ENCODE measurements at regions not wholly inside any gene's neighbourhood (a gene's known extent, or its start where the extent isn't known, plus 50 kb on each side); places are given as distances from the start of the nearest gene placed in this dataset.

DNA sequence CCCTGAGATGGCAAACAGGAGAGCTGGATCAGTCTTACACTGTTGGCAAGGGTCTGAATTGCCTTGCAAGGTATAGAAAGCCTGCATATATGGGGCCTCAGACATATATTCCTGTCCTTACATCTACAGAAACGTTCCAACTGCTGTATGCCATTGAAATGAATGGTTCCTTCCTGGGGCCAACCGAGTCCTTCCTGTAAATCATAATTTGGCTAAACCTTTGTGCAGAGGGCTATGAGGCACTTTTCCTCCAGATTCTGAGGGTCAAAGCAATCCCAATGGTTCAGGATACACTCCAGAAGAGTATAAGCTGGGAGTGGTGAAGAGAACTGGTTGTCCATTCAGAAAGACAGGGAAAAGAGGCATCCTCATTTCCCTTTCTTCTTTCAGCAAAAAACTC lies 190.5 kb downstream of the PTPRC start:
- TF ChIP-seq, protein P1, sequence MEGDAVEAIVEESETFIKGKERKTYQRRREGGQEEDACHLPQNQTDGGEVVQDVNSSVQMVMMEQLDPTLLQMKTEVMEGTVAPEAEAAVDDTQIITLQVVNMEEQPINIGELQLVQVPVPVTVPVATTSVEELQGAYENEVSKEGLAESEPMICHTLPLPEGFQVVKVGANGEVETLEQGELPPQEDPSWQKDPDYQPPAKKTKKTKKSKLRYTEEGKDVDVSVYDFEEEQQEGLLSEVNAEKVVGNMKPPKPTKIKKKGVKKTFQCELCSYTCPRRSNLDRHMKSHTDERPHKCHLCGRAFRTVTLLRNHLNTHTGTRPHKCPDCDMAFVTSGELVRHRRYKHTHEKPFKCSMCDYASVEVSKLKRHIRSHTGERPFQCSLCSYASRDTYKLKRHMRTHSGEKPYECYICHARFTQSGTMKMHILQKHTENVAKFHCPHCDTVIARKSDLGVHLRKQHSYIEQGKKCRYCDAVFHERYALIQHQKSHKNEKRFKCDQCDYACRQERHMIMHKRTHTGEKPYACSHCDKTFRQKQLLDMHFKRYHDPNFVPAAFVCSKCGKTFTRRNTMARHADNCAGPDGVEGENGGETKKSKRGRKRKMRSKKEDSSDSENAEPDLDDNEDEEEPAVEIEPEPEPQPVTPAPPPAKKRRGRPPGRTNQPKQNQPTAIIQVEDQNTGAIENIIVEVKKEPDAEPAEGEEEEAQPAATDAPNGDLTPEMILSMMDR (IDR thresholded peaks at IDR 0.05; ENCODE audit: insufficient read depth, low read length, poor library complexity, severe bottlenecking): no peak
- no peak for TF ChIP-seq EZH2phosphoT487 (conservative IDR thresholded peaks at IDR 0.05; ENCODE audit: low read length)
